Fibroblast of mammary gland (primary cell): ENCODE measurements at regions not wholly inside any gene's neighbourhood (a gene's known extent, or its start where the extent isn't known, plus 50 kb on each side); places are given as distances from the start of the nearest gene placed in this dataset.
"Not testable (repeated sequence)": the region's sequence is repeated elsewhere in the genome, so short reads cannot be mapped to it uniquely, and the experiment has no call there.

Experiments
- DNase-seq: peaks from one replicate; pipeline ENCODE4 v3.0.0-alpha.2; 2010; ENCODE audit warnings: low read depth
- H3K4me3 ChIP-seq: 2 replicates; pipeline ENCODE4 v1.5.1; 2011; ENCODE audit warnings: low read depth, mild to moderate bottlenecking, low read length, moderate library complexity; ENCODE audit not compliant: control insufficient read depth
- CTCF ChIP-seq: conservative IDR thresholded peaks from 2 replicates; pipeline ENCODE4 v1.5.1; 2011; ENCODE audit warnings: low read depth, low read length, inconsistent platforms; ENCODE audit not compliant: control insufficient read depth, insufficient read depth

GRCh38 chr3:124144035-124144814, 152.3 kb upstream of the ROPN1 start:
- no peak for DNase-seq
- H3K4me3 ChIP-seq, result no peak overlapping the region
- no peak for TF ChIP-seq CTCF

- DNase-seq, result no peak
- TF ChIP-seq CTCF, result no peak
- H3K4me3 ChIP-seq, result no peak overlapping the region
Observed at GRCh38 chr3:124147429-124147828, 155.5 kb upstream of the ROPN1 start.

- no peak overlapping the region for H3K4me3 ChIP-seq
- no peak for TF ChIP-seq CTCF
- DNase-seq, result no peak
Observed at GRCh38 chr3:124147946-124148345, 156.0 kb upstream of the ROPN1 start.

- TF ChIP-seq CTCF, result no peak
- no peak for DNase-seq
- no peak overlapping the region for H3K4me3 ChIP-seq
Observed at GRCh38 chr3:124149081-124149480, 157.2 kb upstream of the ROPN1 start.

- no peak for TF ChIP-seq CTCF
- no peak overlapping the region for H3K4me3 ChIP-seq
- DNase-seq, result no peak
Observed at GRCh38 chr3:124149771-124150170, 157.8 kb upstream of the ROPN1 start.

GRCh38 chr3:124152891-124153290, 161.0 kb upstream of the ROPN1 start:
- DNase-seq, H3K4me3 ChIP-seq: not testable (repeated sequence)

- H3K4me3 ChIP-seq, result no peak overlapping the region
- DNase-seq, result no peak
- no peak for TF ChIP-seq CTCF
Observed at GRCh38 chr3:124156866-124157712, 165.2 kb upstream of the ROPN1 start.
